ENCODE measurements at regions not wholly inside any gene's neighbourhood (a gene's known extent, or its start where the extent isn't known, plus 50 kb on each side); places are given as distances from the start of the nearest gene placed in this dataset.

DNA sequence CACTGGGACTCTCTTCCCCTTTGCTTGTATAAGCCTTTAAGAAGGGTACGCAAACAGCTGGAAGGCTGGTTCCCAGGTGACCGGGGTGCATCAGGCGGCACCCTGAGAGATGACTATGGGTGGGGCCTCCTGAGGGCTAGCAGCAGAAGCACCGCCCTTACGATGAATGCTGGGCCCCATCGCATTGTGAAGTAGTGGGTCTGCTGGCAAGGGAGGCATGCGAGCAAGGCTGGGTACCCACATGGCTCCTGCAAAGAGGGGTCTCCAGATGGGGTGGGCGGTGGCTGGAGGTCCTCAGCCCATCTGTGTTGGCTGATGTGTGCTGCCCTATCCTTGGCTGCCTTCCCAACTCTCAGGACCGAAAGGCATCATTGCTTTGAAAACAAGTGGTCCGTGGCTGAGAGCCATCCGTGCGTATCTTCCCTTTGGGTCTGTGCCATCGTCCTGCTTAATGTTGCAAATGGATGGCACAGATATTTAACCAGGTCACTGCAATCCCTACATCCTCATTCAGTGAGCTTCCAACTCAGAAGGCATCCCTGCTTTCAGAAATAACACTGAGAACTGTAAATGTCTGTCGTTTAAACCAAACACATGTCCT, 83.5 kb upstream of the GPC1 start:
- DNase-seq (ENCODE audit: low spot score in 2 of 2), result no peak
- H3K27me3 ChIP-seq, result peaks cover 27% of the 10 kb centered on the region
- 82% methylated on average over 8 of the region's 14 CpGs for WGBS
- H3K36me3 ChIP-seq, result no peaks in the 10 kb centered on the region
- TF ChIP-seq POLR2AphosphoS5 (IDR thresholded peaks at IDR 0.05) (no peak), POLR2A (IDR thresholded peaks at IDR 0.05) (no peak), EP300 (IDR thresholded peaks at IDR 0.05) (no peak)
- TF ChIP-seq, protein P1, sequence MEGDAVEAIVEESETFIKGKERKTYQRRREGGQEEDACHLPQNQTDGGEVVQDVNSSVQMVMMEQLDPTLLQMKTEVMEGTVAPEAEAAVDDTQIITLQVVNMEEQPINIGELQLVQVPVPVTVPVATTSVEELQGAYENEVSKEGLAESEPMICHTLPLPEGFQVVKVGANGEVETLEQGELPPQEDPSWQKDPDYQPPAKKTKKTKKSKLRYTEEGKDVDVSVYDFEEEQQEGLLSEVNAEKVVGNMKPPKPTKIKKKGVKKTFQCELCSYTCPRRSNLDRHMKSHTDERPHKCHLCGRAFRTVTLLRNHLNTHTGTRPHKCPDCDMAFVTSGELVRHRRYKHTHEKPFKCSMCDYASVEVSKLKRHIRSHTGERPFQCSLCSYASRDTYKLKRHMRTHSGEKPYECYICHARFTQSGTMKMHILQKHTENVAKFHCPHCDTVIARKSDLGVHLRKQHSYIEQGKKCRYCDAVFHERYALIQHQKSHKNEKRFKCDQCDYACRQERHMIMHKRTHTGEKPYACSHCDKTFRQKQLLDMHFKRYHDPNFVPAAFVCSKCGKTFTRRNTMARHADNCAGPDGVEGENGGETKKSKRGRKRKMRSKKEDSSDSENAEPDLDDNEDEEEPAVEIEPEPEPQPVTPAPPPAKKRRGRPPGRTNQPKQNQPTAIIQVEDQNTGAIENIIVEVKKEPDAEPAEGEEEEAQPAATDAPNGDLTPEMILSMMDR (IDR thresholded peaks at IDR 0.05), result no peak
- no peak overlapping the region for H3K27ac ChIP-seq
- no peaks in the 10 kb centered on the region for H3K9me3 ChIP-seq
- no peak overlapping the region for H3K4me3 ChIP-seq
- H3K4me1 ChIP-seq, result peaks cover 9% of the 10 kb centered on the region

DNA sequence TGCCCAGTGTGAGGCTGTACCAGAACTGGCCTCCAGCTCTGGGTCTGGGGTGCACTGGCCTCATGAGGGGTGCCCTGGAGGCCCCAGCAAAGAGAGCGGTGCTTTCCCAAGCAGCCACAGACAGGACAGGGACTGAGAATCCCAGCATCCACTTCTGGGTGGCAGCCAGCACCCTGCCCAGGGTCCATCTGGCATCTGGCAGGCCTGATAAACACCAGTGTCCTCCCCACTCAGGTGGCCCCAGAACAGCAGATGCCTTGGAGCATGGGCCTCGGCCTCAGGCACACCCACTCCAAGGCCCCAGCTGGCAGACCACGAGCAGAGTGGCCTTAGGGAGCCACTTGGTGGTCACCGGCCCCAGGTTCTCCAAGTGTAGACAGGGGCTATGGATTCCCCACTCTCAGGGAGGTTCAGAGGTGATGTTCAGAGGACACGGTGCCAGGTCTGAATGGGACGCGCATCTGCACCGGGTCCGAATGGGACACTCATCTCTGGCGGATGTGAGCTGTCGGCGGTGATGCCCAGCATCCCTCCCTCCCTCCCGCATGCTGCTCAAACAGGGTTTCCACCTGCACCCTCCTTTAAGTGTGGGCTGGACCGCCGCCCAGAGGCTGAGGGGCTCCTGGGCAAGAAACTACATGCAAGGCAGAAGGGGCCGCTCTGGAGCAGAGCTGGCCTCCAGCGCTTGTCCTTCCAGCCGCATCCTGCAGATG, 82.2 kb upstream of the GPC1 start:
- Histone ChIP-seq H3K27ac (no peak overlapping the region), H3K9me3 (no peaks in the 10 kb centered on the region), H3K36me3 (no peaks in the 10 kb centered on the region), H3K4me3 (no peak overlapping the region), H3K4me1 (peaks cover 9% of the 10 kb centered on the region), H3K27me3 (peaks cover 18% of the 10 kb centered on the region)
- TF ChIP-seq EP300 (IDR thresholded peaks at IDR 0.05) (no peak), POLR2AphosphoS5 (IDR thresholded peaks at IDR 0.05) (no peak), POLR2A (IDR thresholded peaks at IDR 0.05) (no peak)
- TF ChIP-seq, protein P1 (IDR thresholded peaks at IDR 0.05), result no peak
- WGBS, result 78% methylated on average over 8 of the region's 18 CpGs
- DNase-seq (ENCODE audit: low spot score in 2 of 2), result no peak

DNA sequence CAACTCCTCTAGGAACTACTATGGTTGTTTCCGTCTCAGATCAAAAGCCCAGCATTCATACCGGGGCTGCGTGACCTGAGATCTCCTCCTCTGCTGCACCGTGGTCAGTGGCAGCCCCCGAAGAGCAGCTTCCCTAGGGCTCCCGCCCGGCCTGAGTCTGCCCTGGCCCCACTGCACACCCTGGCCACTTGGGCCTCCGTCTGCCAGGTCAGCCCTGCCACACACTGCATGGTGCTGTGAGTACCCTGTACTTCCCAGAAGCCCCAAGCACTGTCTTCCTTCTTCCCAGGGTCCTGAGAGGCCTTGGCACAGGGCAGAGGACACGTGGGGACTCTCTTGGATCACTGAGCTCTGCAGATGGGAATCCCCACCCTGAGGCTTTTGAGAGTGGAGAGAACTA, 81.5 kb upstream of the GPC1 start:
- no peak for DNase-seq (ENCODE audit: low spot score in 2 of 2)
- WGBS, result 100% methylated on average over 2 of the region's 9 CpGs
- no peaks in the 10 kb centered on the region for H3K36me3 ChIP-seq
- peaks cover 18% of the 10 kb centered on the region for H3K27me3 ChIP-seq
- no peak overlapping the region for H3K27ac ChIP-seq
- no peaks in the 10 kb centered on the region for H3K9me3 ChIP-seq
- H3K4me1 ChIP-seq, result peaks cover 9% of the 10 kb centered on the region
- TF ChIP-seq POLR2AphosphoS5 (IDR thresholded peaks at IDR 0.05) (no peak), EP300 (IDR thresholded peaks at IDR 0.05) (no peak), POLR2A (IDR thresholded peaks at IDR 0.05) (no peak)
- TF ChIP-seq, protein P1 (IDR thresholded peaks at IDR 0.05), result no peak
- no peak overlapping the region for H3K4me3 ChIP-seq

DNA sequence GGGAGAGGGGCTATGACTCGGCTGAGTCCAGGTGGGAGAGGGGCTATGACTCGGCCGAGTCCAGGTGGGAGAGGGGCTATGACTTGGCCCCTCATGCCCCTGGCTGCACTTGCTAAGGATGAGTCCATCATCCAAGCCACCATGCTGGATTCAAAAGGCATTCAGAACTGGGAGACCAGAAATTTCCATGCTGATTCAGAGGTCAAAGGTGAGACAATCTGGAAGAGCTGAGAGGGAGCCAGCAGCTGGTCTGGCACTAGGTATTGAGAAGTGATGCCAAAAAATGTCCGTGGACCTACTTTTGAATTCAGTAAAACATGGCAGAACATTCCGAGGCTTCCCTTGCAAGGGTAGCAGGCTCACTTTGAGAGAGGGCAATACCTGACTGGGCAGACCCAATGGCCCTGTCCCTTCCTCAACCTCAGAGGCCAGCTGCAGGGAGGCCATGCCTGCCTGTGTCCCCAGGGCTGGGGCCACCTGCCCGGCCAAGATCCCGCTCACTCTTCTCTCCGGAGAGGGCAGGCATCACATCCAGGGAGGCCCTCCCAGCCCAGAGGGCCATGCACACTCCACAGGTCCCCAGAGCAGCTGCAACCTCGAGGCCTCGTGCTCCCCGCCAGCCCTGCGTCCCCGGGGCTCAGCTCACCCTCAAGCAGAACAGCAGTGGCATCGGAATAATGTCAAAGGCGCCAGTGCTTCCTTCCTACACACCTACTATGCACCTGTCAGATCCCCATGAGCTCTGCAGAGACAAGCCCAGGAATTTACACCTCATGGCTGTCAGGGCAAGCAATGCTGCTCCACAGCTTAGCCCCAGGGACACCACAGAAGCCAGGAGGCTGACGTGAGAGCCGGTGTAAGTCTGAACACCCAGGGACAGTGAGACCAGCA, 80.2 kb upstream of the GPC1 start:
- WGBS, result 51% methylated on average over 12 of the region's 17 CpGs
- Histone ChIP-seq H3K27ac (no peak overlapping the region), H3K36me3 (no peaks in the 10 kb centered on the region), H3K27me3 (peaks cover 9% of the 10 kb centered on the region), H3K4me3 (no peak overlapping the region), H3K4me1 (peaks cover 9% of the 10 kb centered on the region), H3K9me3 (no peaks in the 10 kb centered on the region)
- TF ChIP-seq POLR2AphosphoS5 (IDR thresholded peaks at IDR 0.05) (no peak), EP300 (IDR thresholded peaks at IDR 0.05) (no peak)
- TF ChIP-seq, protein P1 (IDR thresholded peaks at IDR 0.05), result no peak
- DNase-seq (ENCODE audit: low spot score in 2 of 2), result peak; percentile 52 to 63

DNA sequence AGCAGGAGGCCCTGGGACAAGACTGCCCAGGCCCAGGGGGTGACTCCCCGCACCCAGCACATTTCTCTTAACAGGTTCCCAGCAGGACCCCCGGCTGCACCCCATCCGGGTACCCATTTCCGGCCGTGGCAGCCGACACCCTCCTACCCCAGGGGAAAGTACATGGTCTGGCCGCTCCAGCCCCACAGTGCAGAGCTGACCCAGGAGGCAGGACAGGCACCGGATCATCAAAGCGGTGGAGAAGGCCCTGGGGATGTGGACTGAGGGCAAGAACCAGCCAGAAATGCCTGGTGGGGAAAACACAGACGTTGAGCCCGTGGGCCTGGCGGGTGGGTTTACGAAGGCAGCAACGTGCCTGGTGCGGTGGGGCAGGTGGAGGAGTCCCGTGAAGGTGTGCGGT, 79.5 kb upstream of the GPC1 start:
- TF ChIP-seq EP300 (IDR thresholded peaks at IDR 0.05) (no peak), POLR2AphosphoS5 (IDR thresholded peaks at IDR 0.05) (no peak), POLR2A (IDR thresholded peaks at IDR 0.05) (no peak)
- TF ChIP-seq, protein P1 (IDR thresholded peaks at IDR 0.05), result no peak
- peaks cover 9% of the 10 kb centered on the region for H3K27me3 ChIP-seq
- no peak overlapping the region for H3K27ac ChIP-seq
- DNase-seq (ENCODE audit: low spot score in 2 of 2), result peak; percentile 56 to 71
- no peak overlapping the region for H3K4me3 ChIP-seq
- 91% methylated on average over 17 of the region's 17 CpGs for WGBS
- no peaks in the 10 kb centered on the region for H3K36me3 ChIP-seq
- H3K4me1 ChIP-seq, result peaks cover 9% of the 10 kb centered on the region
- peaks cover 6% of the 10 kb centered on the region for H3K9me3 ChIP-seq

All from suprapubic skin (tissue), 4 donors.